SK-N-SH (cell line): ENCODE measurements at regions not wholly inside any gene's neighbourhood (a gene's known extent, or its start where the extent isn't known, plus 50 kb on each side); places are given as distances from the start of the nearest gene placed in this dataset.

Experiments used
- CTCF ChIA-PET: fragments of 300-600, 350-600 bp; formaldehyde crosslinking; extraction: SDS; loops from one replicate; lab custom pipeline; 2021; lab: Yijun Ruan, JAX
- POLR2A ChIA-PET: fragments of 350-600 bp; sonication (Branson Sonifier 250); formaldehyde crosslinking; extraction: SDS; loops from one replicate; lab custom pipeline; 2020; ENCODE audit warnings: antibody characterized with exemption, inconsistent platforms; lab: Yijun Ruan, JAX
- DNase-seq: peaks from one replicate; pipeline ENCODE4 v3.0.0; 2012
- H2AFZ ChIP-seq: fragments of 200-600 bp; sonication (generic); 2 replicates; pipeline ENCODE4 v1.8.1; 2016; ENCODE audit warnings: antibody characterized with exemption, mild to moderate bottlenecking, low read depth
- H3F3A ChIP-seq: fragments of 200-600 bp; sonication (generic); replicated peaks from 2 replicates; pipeline ENCODE3; 2016; ENCODE audit warnings: antibody characterized with exemption, mild to moderate bottlenecking; ENCODE audit not compliant: insufficient read depth
- H3K27ac ChIP-seq, 2 experiments: fragments of 200-500 bp in 1 of 2; fragments of 200-600 bp in 1 of 2; sonication (Bioruptor generic) in 1 of 2; sonication (generic), shearing (Covaris generic) in 1 of 2; 2 replicates each; pipeline versions ENCODE4 v1.5.1 to v1.6.1; 2014 to 2016; ENCODE audit warnings: low read depth in 2 of 2, inconsistent platforms in 1 of 2, low read length in 1 of 2, mild to moderate bottlenecking in 1 of 2, mixed read lengths in 1 of 2
- H3K27me3 ChIP-seq: fragments of 200-600 bp; sonication (generic), shearing (Covaris generic); 2 replicates; pipeline ENCODE4 v1.6.1; 2016; ENCODE audit warnings: mixed run types; ENCODE audit not compliant: insufficient read depth
- H3K36me3 ChIP-seq, 2 experiments: fragments of 200-500 bp in 1 of 2; fragments of 200-600 bp in 1 of 2; sonication (Bioruptor generic) in 1 of 2; sonication (generic) in 1 of 2; replicated peaks in 1 of 2; 2 replicates each; pipeline versions ENCODE3 to v1.5.1; 2014 to 2016; ENCODE audit warnings: low read length in 1 of 2, mild to moderate bottlenecking in 1 of 2; ENCODE audit not compliant: insufficient read depth in 2 of 2, control insufficient read depth in 1 of 2
- H3K4me1 ChIP-seq, 2 experiments: fragments of 200-500 bp in 1 of 2; fragments of 200-600 bp in 1 of 2; sonication (Bioruptor generic) in 1 of 2; sonication (generic), shearing (Covaris generic) in 1 of 2; 2 replicates each; pipeline versions ENCODE4 v1.5.1 to v1.6.1; 2014 to 2016; ENCODE audit warnings: low read depth in 1 of 2, low read length in 1 of 2, mixed run types in 1 of 2; ENCODE audit not compliant: insufficient read depth in 2 of 2, control insufficient read depth in 1 of 2
- H3K4me2 ChIP-seq: fragments of 200-600 bp; sonication (generic), shearing (Covaris generic); 2 replicates; pipeline ENCODE4 v1.6.1; 2017; ENCODE audit warnings: mixed run types
- H3K4me3 ChIP-seq, 2 experiments: fragments of 200-500 bp in 1 of 2; fragments of 200-600 bp in 1 of 2; sonication (Bioruptor generic) in 1 of 2; sonication (generic), shearing (Covaris generic) in 1 of 2; 2 replicates each; pipeline versions ENCODE4 v1.5.1 to v1.8.1; 2014 to 2016; ENCODE audit warnings: low read depth in 2 of 2, inconsistent platforms in 1 of 2, low read length in 1 of 2, mild to moderate bottlenecking in 1 of 2, mixed read lengths in 1 of 2, moderate library complexity in 1 of 2
- H3K79me2 ChIP-seq: fragments of 200-600 bp; sonication (generic); 2 replicates; pipeline ENCODE4 v1.8.1; 2017; ENCODE audit warnings: mild to moderate bottlenecking; ENCODE audit not compliant: insufficient read depth
- H3K9ac ChIP-seq: fragments of 200-600 bp; sonication (generic); 2 replicates; pipeline ENCODE4 v1.6.1; 2017; ENCODE audit warnings: mixed run types
- H3K9me2 ChIP-seq: fragments of 200-600 bp; sonication (generic); 2 replicates; pipeline ENCODE4 v1.6.1; 2017; ENCODE audit warnings: mixed run types
- H3K9me3 ChIP-seq: fragments of 200-600 bp; sonication (generic); 2 replicates; pipeline ENCODE4 v1.6.1; 2017; ENCODE audit warnings: mixed run types, mild to moderate bottlenecking, moderate library complexity
- H4K20me1 ChIP-seq: fragments of 200-600 bp; sonication (generic); 2 replicates; pipeline ENCODE4 v1.6.1; 2017; ENCODE audit warnings: mild to moderate bottlenecking, mixed run types; ENCODE audit not compliant: insufficient read depth
- FOSL2 ChIP-seq: IDR thresholded peaks from 2 replicates; pipeline ENCODE4 v1.4.0; 2012; ENCODE audit warnings: low read depth, mild to moderate bottlenecking, moderate library complexity, borderline replicate concordance
- FOXJ3 ChIP-seq: sonication (generic); formaldehyde crosslinking; IDR thresholded peaks from 2 replicates; pipeline ENCODE4 v1.5.1; 2020; ENCODE audit warnings: mild to moderate bottlenecking, missing genetic modification reagents
- FOXM1 ChIP-seq: IDR thresholded peaks from 2 replicates; pipeline ENCODE4 v1.4.0; 2012; ENCODE audit warnings: low read depth, mild to moderate bottlenecking
- NFIC ChIP-seq: IDR thresholded peaks from 2 replicates; pipeline ENCODE4 v1.4.0; 2012; ENCODE audit warnings: borderline replicate concordance
- NRF1 ChIP-seq: IDR thresholded peaks from 2 replicates; pipeline ENCODE4 v1.6.1; 2012; ENCODE audit warnings: low read depth, mild to moderate bottlenecking, low read length
- POLR2AphosphoS5 ChIP-seq: IDR thresholded peaks from 2 replicates; pipeline ENCODE4 v1.6.1; 2012; ENCODE audit warnings: low read depth, low read length
- RAD21 ChIP-seq: IDR thresholded peaks from 2 replicates; pipeline ENCODE4 v1.6.1; 2012; ENCODE audit warnings: mild to moderate bottlenecking, low read length
- SIN3A ChIP-seq: IDR thresholded peaks from 2 replicates; pipeline ENCODE4 v1.6.1; 2012; ENCODE audit warnings: low read depth, mild to moderate bottlenecking, low read length, moderate library complexity, borderline replicate concordance
- SMC3 ChIP-seq: IDR thresholded peaks from 2 replicates; pipeline ENCODE4 v1.6.1; 2012; ENCODE audit warnings: low read depth, low read length, improper control_type of control experiment
- TCF12 ChIP-seq: IDR thresholded peaks from 2 replicates; pipeline ENCODE4 v1.4.0; 2012
- TEAD4 ChIP-seq: IDR thresholded peaks from 2 replicates; pipeline ENCODE4 v1.4.0; 2012; ENCODE audit warnings: mild to moderate bottlenecking, borderline replicate concordance; ENCODE audit not compliant: insufficient read depth
- USF2 ChIP-seq: fragments of 150-350 bp; IDR thresholded peaks from 2 replicates; pipeline ENCODE4 v1.6.1; 2017; ENCODE audit warnings: antibody characterized with exemption, low read length, low read depth, borderline replicate concordance
- YY1 ChIP-seq: IDR thresholded peaks from 2 replicates; pipeline ENCODE4 v1.4.0; 2012; ENCODE audit warnings: low read depth, mild to moderate bottlenecking
- ZBTB33 ChIP-seq: IDR thresholded peaks from 2 replicates; pipeline ENCODE4 v1.4.0; 2012; ENCODE audit warnings: low read depth, borderline replicate concordance
- WGBS: methylation state at CpG from one replicate; pipeline ENCODE4 v1.1.6; 2017; ENCODE audit warnings: low lambda C conversion rate; 5-methylcytosine and 5-hydroxymethylcytosine counted together
- TF ChIP-seq, protein P1 (sequence below): IDR thresholded peaks from 2 replicates; pipeline ENCODE4 v1.4.0; 2012; ENCODE audit warnings: low read depth
- TF ChIP-seq, protein P2 (sequence below): fragments of 150-350 bp; IDR thresholded peaks from 2 replicates; pipeline ENCODE4 v1.6.1; 2016; ENCODE audit warnings: mild to moderate bottlenecking, low read depth, low read length

GRCh38 chr6:124882579-124883393, 79.5 kb upstream of the RNF217 start (continued):
- TF ChIP-seq USF2 (no peak), NRF1 (no peak), RAD21 (no peak), TEAD4 (no peak), SMC3 (no peak), POLR2AphosphoS5 (no peak)

DNA sequence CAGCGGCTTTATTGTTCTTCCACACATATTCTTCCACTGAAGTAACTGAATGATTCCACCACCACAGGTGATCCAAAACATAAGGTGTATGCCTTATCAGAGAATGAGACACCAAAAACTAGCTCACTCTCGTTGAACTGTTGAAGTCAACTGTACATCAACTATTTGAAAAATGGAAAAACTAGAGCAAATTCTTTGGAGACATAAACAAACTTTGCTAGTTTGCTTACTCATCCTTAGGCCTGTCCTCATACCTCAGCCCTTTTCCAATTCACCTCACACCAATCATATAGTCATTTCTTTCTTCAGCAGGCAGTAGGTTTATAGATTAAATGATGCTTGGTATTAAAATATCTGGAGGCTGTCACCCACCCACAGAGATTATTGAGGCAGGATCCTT, 77.1 kb upstream of the RNF217 start:
- Histone ChIP-seq H3K9me2 (no peaks in the 10 kb centered on the region), H3K79me2 (no peaks in the 10 kb centered on the region), H4K20me1 (no peaks in the 10 kb centered on the region), H3K27ac (no peak overlapping the region), H3K4me2 (no peak overlapping the region), H3K36me3 (no peaks in the 10 kb centered on the region), H2AFZ (no peak overlapping the region), H3F3A (no peaks in the 10 kb centered on the region), H3K9me3 (no peaks in the 10 kb centered on the region), H3K4me3 (no peak overlapping the region), H3K9ac (no peak overlapping the region), H3K4me1 (peaks cover 0 to 3% of the 10 kb centered on the region in 2 experiments; a peak in 1 of 4 replicates), H3K27me3 (no peaks in the 10 kb centered on the region; the same call in 1 of the 2 replicates)
- TF ChIP-seq NRF1 (no peak), TCF12 (no peak), FOXJ3 (CRISPR knock-in tag) (no peak), YY1 (no peak), FOSL2 (no peak), FOXM1 (no peak)
- TF ChIP-seq, protein P1, sequence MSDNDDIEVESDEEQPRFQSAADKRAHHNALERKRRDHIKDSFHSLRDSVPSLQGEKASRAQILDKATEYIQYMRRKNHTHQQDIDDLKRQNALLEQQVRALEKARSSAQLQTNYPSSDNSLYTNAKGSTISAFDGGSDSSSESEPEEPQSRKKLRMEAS, result no peak
- DNase-seq, result no peak
- WGBS, result 2% methylated on average over 2 of the region's 2 CpGs
- ChIA-PET CTCF (no interaction called here), POLR2A (no interaction called here)

DNA sequence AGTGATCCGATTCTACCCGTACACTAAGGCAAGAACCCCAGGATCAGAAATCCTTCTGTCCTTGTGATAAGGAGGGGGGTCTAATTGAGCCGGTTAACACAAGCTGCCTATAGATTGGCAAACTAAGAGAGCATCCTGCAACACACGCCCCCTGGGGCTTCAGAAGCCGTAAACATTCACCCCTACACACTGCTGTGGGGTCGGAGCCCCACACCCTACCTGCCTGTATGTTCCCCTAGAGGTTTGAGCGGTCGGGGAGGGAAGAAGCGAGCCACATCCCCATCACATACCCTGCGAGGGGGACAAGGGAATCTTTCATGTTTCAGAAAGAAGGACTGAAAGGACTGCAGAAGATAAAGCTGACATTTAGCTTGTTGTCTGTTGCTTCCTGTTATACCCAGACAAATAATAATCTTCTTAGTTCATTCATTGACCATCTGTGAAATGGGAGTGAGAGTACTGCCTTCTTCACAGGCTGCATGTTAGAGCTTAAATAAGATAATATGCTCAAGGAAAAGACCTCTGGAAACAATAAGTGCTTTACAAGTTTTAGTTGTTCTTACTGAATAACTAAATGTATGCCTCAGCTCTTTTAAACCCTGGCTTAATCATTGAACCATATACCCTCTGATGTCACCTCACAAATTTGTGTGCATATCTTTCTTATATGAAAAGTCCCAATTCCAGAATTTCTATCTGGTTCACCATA, 74.2 kb upstream of the RNF217 start:
- H2AFZ ChIP-seq, result no peak overlapping the region
- H3K4me3 ChIP-seq, result no peak overlapping the region
- no peaks in the 10 kb centered on the region for H3K36me3 ChIP-seq
- H3K9me2 ChIP-seq, result no peaks in the 10 kb centered on the region
- H3K4me1 ChIP-seq, result peaks cover 0 to under 1% of the 10 kb centered on the region in 2 experiments; a peak in 1 of 4 replicates
- no peaks in the 10 kb centered on the region for H3F3A ChIP-seq
- no peak overlapping the region for H3K4me2 ChIP-seq
- no peaks in the 10 kb centered on the region for H4K20me1 ChIP-seq
- H3K79me2 ChIP-seq, result no peaks in the 10 kb centered on the region
- WGBS, result 21% methylated on average over 9 of the region's 10 CpGs
- DNase-seq, result no peak
- ChIA-PET CTCF (no interaction called here), POLR2A (no interaction called here)
- H3K9me3 ChIP-seq, result no peaks in the 10 kb centered on the region
- H3K9ac ChIP-seq, result no peak overlapping the region
- no peak for TF ChIP-seq ZBTB33
- TF ChIP-seq, protein P2, sequence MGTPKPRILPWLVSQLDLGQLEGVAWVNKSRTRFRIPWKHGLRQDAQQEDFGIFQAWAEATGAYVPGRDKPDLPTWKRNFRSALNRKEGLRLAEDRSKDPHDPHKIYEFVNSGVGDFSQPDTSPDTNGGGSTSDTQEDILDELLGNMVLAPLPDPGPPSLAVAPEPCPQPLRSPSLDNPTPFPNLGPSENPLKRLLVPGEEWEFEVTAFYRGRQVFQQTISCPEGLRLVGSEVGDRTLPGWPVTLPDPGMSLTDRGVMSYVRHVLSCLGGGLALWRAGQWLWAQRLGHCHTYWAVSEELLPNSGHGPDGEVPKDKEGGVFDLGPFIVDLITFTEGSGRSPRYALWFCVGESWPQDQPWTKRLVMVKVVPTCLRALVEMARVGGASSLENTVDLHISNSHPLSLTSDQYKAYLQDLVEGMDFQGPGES, result no peak
- no peak for TF ChIP-seq NFIC
- no peak for TF ChIP-seq RAD21
- no peak for TF ChIP-seq FOXJ3 (CRISPR knock-in tag)
- TF ChIP-seq, protein P1, result no peak
- no peak for TF ChIP-seq SIN3A
- H3K27ac ChIP-seq, result no peak overlapping the region
- H3K27me3 ChIP-seq, result no peaks in the 10 kb centered on the region; the same call in 1 of the 2 replicates
